Neural cell (in vitro differentiated cells): ENCODE measurements at regions not wholly inside any gene's neighbourhood (a gene's known extent, or its start where the extent isn't known, plus 50 kb on each side); places are given as distances from the start of the nearest gene placed in this dataset.

Experiments
- H2AFZ ChIP-seq: fragments of 200-600, 300-800 bp; sonication (generic), shearing (Covaris generic); 2 replicates; pipeline ENCODE4 v1.6.0; 2014; ENCODE audit warnings: low read depth, mild to moderate bottlenecking, antibody characterized with exemption, low read length, moderate library complexity
- H3F3A ChIP-seq: fragments of 200-600 bp; shearing (Covaris generic); 2 replicates; pipeline ENCODE4 v1.6.1; 2016; ENCODE audit warnings: mild to moderate bottlenecking, moderate library complexity, mixed read lengths, antibody characterized with exemption, low read length; ENCODE audit not compliant: insufficient read depth, poor library complexity, severe bottlenecking
- H3K27ac ChIP-seq: fragments of 200-600, 300-800 bp; sonication (generic), shearing (Covaris generic); 2 replicates; pipeline ENCODE4 v1.5.1; 2014; ENCODE audit warnings: mild to moderate bottlenecking, low read length, moderate library complexity
- H3K27me3 ChIP-seq: fragments of 300-800, 200-600 bp; sonication (generic), shearing (Covaris generic); 2 replicates; pipeline ENCODE4 v1.6.0; 2014; ENCODE audit warnings: mild to moderate bottlenecking, low read depth, low read length, moderate library complexity; ENCODE audit not compliant: insufficient read depth
- H3K36me3 ChIP-seq: fragments of 300-800, 200-600 bp; sonication (generic), shearing (Covaris generic); 2 replicates; pipeline ENCODE4 v1.5.1; 2014; ENCODE audit warnings: mild to moderate bottlenecking, antibody characterized with exemption, low read length, moderate library complexity; ENCODE audit not compliant: insufficient read depth
- H3K4me2 ChIP-seq: fragments of 300-800, 200-600 bp; sonication (generic), shearing (Covaris generic); 2 replicates; pipeline ENCODE4 v1.6.0; 2014; ENCODE audit warnings: mild to moderate bottlenecking, low read length
- H3K4me3 ChIP-seq: fragments of 300-800, 200-600 bp; sonication (generic), shearing (Covaris generic); 2 replicates; pipeline ENCODE4 v1.5.1; 2014; ENCODE audit warnings: mild to moderate bottlenecking, low read length, moderate library complexity
- H3K79me2 ChIP-seq: fragments of 200-600 bp; shearing (Covaris generic); replicated peaks from 2 replicates; pipeline ENCODE4 v1.6.0; 2014; ENCODE audit warnings: mild to moderate bottlenecking, low read length, moderate library complexity; ENCODE audit not compliant: insufficient read depth
- H3K9ac ChIP-seq: fragments of 300-800, 200-600 bp; sonication (generic), shearing (Covaris generic); 2 replicates; pipeline ENCODE4 v1.6.1; 2016; ENCODE audit warnings: mild to moderate bottlenecking, low read length, mixed read lengths
- H3K9me2 ChIP-seq: fragments of 200-600 bp; shearing (Covaris generic); 2 replicates; pipeline ENCODE4 v1.6.1; 2016; ENCODE audit warnings: mild to moderate bottlenecking, low read length, mixed read lengths; ENCODE audit not compliant: insufficient read depth
- H3K9me3 ChIP-seq: fragments of 200-600, 300-800 bp; sonication (generic), shearing (Covaris generic); 2 replicates; pipeline ENCODE4 v1.6.1; 2016; ENCODE audit warnings: mild to moderate bottlenecking, mixed run types, low read length, moderate library complexity, mixed read lengths
- H4K20me1 ChIP-seq: fragments of 200-600 bp; shearing (Covaris generic); 2 replicates; pipeline ENCODE4 v1.6.1; 2016; ENCODE audit warnings: mild to moderate bottlenecking, mixed run types; ENCODE audit not compliant: insufficient read depth
- EP300 ChIP-seq: fragments of 450-650 bp; conservative IDR thresholded peaks from 2 replicates; pipeline ENCODE4 v1.6.1; 2014; ENCODE audit warnings: antibody characterized with exemption, mild to moderate bottlenecking, moderate library complexity; ENCODE audit not compliant: poor library complexity, severe bottlenecking
- EZH2 ChIP-seq: fragments of 200-600, 300-800 bp; shearing (Covaris generic), sonication (generic); IDR thresholded peaks from 2 replicates; pipeline ENCODE4 v1.6.1; 2014; ENCODE audit warnings: antibody characterized with exemption, low read length, borderline replicate concordance, mild to moderate bottlenecking; ENCODE audit not compliant: insufficient read depth, poor library complexity, severe bottlenecking
- MXI1 ChIP-seq: fragments of 450-650 bp; conservative IDR thresholded peaks from 2 replicates; pipeline ENCODE4 v1.6.1; 2014; ENCODE audit warnings: antibody characterized with exemption, mild to moderate bottlenecking; ENCODE audit not compliant: poor library complexity, severe bottlenecking
- POLR2AphosphoS5 ChIP-seq: IDR thresholded peaks from 2 replicates; pipeline ENCODE4 v1.6.1; 2012
- RAD21 ChIP-seq: fragments of 450-650 bp; conservative IDR thresholded peaks from 2 replicates; pipeline ENCODE4 v1.6.1; 2014; ENCODE audit warnings: antibody characterized with exemption, mild to moderate bottlenecking, moderate library complexity
- SMC3 ChIP-seq: fragments of 450-650 bp; conservative IDR thresholded peaks from 2 replicates; pipeline ENCODE4 v1.6.1; 2014; ENCODE audit warnings: antibody characterized with exemption, mild to moderate bottlenecking, moderate library complexity; ENCODE audit not compliant: poor library complexity
- TAF1 ChIP-seq: IDR thresholded peaks from 2 replicates; pipeline ENCODE4 v1.6.1; 2012; ENCODE audit warnings: low read depth
- TF ChIP-seq, protein P1 (sequence below): IDR thresholded peaks from 2 replicates; pipeline ENCODE4 v1.6.1; 2012; ENCODE audit warnings: borderline replicate concordance
- TF ChIP-seq, protein P2 (sequence below): fragments of 450-650 bp; IDR thresholded peaks from 2 replicates; pipeline ENCODE4 v1.5.1; 2014; ENCODE audit warnings: antibody characterized with exemption, mild to moderate bottlenecking, moderate library complexity; ENCODE audit not compliant: poor library complexity, severe bottlenecking

DNA sequence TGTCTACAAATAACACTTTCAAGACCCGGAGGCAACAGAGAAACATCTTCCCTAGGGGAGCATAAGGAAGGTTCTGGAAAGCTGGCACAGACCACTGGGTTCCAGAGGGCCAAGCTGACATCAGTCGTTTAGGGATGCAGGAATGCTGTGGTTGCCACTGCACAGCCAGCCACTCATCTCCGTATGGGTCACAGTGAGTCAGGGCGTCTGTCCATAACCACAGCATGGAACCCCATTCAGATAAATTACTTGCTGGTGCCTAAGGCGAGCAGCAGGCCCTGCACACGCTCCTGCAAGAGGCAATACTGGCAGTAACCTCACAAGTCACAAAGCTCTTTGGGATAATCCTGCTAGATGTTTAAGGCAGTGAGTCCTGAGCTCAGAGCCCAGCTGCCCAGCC lies 140.9 kb upstream of the UBL3 start:
- H3K36me3 ChIP-seq = no peaks in the 10 kb centered on the region
- no peaks in the 10 kb centered on the region for H3K27me3 ChIP-seq
- no peaks in the 10 kb centered on the region for H4K20me1 ChIP-seq
- H3K4me3 ChIP-seq = no peak overlapping the region
- no peak overlapping the region for H3K4me2 ChIP-seq
- no peaks in the 10 kb centered on the region for H3K9me2 ChIP-seq
- H3K79me2 ChIP-seq = no peaks in the 10 kb centered on the region
- TF ChIP-seq EP300 = no peak
- TF ChIP-seq EZH2 = no peak
- no peak for TF ChIP-seq RAD21
- TF ChIP-seq, protein P1, sequence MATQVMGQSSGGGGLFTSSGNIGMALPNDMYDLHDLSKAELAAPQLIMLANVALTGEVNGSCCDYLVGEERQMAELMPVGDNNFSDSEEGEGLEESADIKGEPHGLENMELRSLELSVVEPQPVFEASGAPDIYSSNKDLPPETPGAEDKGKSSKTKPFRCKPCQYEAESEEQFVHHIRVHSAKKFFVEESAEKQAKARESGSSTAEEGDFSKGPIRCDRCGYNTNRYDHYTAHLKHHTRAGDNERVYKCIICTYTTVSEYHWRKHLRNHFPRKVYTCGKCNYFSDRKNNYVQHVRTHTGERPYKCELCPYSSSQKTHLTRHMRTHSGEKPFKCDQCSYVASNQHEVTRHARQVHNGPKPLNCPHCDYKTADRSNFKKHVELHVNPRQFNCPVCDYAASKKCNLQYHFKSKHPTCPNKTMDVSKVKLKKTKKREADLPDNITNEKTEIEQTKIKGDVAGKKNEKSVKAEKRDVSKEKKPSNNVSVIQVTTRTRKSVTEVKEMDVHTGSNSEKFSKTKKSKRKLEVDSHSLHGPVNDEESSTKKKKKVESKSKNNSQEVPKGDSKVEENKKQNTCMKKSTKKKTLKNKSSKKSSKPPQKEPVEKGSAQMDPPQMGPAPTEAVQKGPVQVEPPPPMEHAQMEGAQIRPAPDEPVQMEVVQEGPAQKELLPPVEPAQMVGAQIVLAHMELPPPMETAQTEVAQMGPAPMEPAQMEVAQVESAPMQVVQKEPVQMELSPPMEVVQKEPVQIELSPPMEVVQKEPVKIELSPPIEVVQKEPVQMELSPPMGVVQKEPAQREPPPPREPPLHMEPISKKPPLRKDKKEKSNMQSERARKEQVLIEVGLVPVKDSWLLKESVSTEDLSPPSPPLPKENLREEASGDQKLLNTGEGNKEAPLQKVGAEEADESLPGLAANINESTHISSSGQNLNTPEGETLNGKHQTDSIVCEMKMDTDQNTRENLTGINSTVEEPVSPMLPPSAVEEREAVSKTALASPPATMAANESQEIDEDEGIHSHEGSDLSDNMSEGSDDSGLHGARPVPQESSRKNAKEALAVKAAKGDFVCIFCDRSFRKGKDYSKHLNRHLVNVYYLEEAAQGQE = no peak
- TF ChIP-seq SMC3 = no peak
- TF ChIP-seq, protein P2, sequence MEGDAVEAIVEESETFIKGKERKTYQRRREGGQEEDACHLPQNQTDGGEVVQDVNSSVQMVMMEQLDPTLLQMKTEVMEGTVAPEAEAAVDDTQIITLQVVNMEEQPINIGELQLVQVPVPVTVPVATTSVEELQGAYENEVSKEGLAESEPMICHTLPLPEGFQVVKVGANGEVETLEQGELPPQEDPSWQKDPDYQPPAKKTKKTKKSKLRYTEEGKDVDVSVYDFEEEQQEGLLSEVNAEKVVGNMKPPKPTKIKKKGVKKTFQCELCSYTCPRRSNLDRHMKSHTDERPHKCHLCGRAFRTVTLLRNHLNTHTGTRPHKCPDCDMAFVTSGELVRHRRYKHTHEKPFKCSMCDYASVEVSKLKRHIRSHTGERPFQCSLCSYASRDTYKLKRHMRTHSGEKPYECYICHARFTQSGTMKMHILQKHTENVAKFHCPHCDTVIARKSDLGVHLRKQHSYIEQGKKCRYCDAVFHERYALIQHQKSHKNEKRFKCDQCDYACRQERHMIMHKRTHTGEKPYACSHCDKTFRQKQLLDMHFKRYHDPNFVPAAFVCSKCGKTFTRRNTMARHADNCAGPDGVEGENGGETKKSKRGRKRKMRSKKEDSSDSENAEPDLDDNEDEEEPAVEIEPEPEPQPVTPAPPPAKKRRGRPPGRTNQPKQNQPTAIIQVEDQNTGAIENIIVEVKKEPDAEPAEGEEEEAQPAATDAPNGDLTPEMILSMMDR = no peak
- TF ChIP-seq TAF1 = no peak
- TF ChIP-seq POLR2AphosphoS5 = no peak
- TF ChIP-seq MXI1 = no peak
- no peak overlapping the region for H3K27ac ChIP-seq
- no peak overlapping the region for H2AFZ ChIP-seq
- no peaks in the 10 kb centered on the region for H3F3A ChIP-seq
- H3K9me3 ChIP-seq = peaks cover 4% of the 10 kb centered on the region
- no peak overlapping the region for H3K9ac ChIP-seq

DNA sequence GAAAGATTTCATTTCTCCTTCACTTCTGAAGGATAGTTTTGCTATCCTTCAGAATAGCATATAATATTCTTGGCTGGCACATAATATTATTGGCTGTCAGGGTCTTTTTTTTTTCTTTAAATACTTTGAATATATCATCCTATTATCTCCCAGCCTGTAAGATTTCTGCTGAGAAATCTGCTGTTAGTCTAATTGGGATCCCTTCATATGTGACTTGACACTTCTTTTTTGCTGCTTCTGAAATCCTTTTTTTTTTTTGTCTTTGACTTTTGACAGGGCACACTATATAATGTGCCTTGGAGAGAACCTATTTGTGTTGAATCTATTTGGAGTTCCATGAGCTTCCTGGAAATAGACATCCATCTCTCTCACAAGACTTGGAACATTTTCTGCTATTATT lies 136.9 kb upstream of the UBL3 start:
- H3K79me2 ChIP-seq = no peaks in the 10 kb centered on the region
- TF ChIP-seq RAD21 = no peak
- H3K9me3 ChIP-seq = peaks cover 4% of the 10 kb centered on the region
- H3K36me3 ChIP-seq = no peaks in the 10 kb centered on the region
- no peaks in the 10 kb centered on the region for H3K9me2 ChIP-seq
- no peak overlapping the region for H3K4me2 ChIP-seq
- no peak overlapping the region for H2AFZ ChIP-seq
- no peaks in the 10 kb centered on the region for H3F3A ChIP-seq
- no peak overlapping the region for H3K4me3 ChIP-seq
- H3K9ac ChIP-seq = no peak overlapping the region
- no peaks in the 10 kb centered on the region for H3K27me3 ChIP-seq
- H3K27ac ChIP-seq = no peak overlapping the region
- H4K20me1 ChIP-seq = no peaks in the 10 kb centered on the region

DNA sequence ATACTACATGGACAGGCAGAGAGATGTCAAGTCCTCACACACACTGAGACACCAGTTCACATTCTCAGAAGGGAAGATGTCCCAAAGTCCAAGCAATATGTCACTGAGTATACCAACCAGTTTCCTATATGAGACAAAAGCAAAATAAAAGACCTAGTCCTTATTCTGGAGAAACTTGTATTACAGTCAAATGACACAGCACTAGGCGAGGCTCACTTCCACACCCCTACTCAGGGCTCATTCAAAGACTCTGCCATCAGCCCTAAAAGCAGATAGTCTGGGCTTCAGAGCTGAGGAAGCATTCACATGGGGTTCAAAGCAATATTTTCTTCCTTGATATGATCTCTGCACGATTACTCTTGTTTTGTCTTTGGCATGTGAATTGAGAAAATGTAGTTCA lies 129.9 kb upstream of the UBL3 start:
- H2AFZ ChIP-seq = no peak overlapping the region
- no peaks in the 10 kb centered on the region for H3K36me3 ChIP-seq
- H3K9me2 ChIP-seq = no peaks in the 10 kb centered on the region
- no peaks in the 10 kb centered on the region for H3K27me3 ChIP-seq
- no peaks in the 10 kb centered on the region for H3K9me3 ChIP-seq
- H3K79me2 ChIP-seq = no peaks in the 10 kb centered on the region
- no peak overlapping the region for H3K27ac ChIP-seq
- H3K4me2 ChIP-seq = no peak overlapping the region
- TF ChIP-seq EP300 (no peak), TAF1 (no peak), MXI1 (no peak)
- TF ChIP-seq, protein P2 = no peak
- H3K9ac ChIP-seq = no peak overlapping the region
- no peaks in the 10 kb centered on the region for H4K20me1 ChIP-seq
- no peaks in the 10 kb centered on the region for H3F3A ChIP-seq
- no peak overlapping the region for H3K4me3 ChIP-seq
